ENCODE measurements at regions not wholly inside any gene's neighbourhood (a gene's known extent, or its start where the extent isn't known, plus 50 kb on each side); places are given as distances from the start of the nearest gene placed in this dataset.

DNA sequence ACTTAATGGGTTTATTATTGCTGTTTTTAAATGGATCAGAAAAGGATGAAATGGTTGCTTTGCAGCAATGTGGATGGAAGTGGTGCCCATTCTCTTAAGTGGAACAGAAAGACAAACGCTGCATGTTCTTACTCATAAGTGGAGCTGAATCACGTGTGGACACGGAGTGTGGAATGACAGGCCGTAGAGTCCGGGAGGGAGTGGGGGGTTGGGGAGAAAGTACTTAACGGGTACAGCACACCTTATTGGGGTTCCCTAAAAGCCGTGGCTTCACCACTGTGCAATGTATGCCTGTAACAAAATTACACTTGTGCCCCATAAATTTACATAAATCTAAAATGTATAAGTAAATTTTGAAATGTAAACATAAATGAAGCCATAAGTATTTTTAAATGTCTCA is 64.0 kb upstream of the CTDP1 start:
- TF ChIP-seq POLR2A (IDR thresholded peaks at IDR 0.05), result no peak
- TF ChIP-seq, protein P1, sequence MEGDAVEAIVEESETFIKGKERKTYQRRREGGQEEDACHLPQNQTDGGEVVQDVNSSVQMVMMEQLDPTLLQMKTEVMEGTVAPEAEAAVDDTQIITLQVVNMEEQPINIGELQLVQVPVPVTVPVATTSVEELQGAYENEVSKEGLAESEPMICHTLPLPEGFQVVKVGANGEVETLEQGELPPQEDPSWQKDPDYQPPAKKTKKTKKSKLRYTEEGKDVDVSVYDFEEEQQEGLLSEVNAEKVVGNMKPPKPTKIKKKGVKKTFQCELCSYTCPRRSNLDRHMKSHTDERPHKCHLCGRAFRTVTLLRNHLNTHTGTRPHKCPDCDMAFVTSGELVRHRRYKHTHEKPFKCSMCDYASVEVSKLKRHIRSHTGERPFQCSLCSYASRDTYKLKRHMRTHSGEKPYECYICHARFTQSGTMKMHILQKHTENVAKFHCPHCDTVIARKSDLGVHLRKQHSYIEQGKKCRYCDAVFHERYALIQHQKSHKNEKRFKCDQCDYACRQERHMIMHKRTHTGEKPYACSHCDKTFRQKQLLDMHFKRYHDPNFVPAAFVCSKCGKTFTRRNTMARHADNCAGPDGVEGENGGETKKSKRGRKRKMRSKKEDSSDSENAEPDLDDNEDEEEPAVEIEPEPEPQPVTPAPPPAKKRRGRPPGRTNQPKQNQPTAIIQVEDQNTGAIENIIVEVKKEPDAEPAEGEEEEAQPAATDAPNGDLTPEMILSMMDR (IDR thresholded peaks at IDR 0.05), result no peak

Measured in tibial nerve (tissue), 3 donors.